COLO668 (cell line): ENCODE measurements at regions not wholly inside any gene's neighbourhood (a gene's known extent, or its start where the extent isn't known, plus 50 kb on each side); places are given as distances from the start of the nearest gene placed in this dataset.

ENCODE experiments used
- DNase-seq: peaks from one replicate; lab custom pipeline; 2025; ENCODE audit not compliant: unreplicated experiment; lab: John Stamatoyannopoulos, UW

DNA sequence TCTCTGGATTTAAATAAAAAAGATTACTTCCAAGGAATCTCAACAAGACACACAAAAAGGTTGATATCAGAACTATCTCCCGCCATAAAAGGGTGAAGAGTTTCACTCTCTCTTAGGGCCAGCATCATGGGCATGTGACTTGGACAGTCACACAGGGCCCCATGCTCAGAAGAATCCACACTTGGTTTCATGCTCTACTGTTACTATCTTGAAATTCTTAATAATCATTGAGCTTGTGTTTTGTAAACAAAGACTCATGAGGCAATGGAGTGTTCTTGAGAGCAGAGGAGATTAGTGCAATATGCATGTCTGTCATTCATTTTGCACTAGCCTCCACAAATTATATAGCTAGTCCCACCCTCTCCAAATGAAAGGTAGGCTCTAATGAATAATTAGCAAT lies 58.4 kb downstream of the HMHB1 start:
- DNase-seq: no peak

DNA sequence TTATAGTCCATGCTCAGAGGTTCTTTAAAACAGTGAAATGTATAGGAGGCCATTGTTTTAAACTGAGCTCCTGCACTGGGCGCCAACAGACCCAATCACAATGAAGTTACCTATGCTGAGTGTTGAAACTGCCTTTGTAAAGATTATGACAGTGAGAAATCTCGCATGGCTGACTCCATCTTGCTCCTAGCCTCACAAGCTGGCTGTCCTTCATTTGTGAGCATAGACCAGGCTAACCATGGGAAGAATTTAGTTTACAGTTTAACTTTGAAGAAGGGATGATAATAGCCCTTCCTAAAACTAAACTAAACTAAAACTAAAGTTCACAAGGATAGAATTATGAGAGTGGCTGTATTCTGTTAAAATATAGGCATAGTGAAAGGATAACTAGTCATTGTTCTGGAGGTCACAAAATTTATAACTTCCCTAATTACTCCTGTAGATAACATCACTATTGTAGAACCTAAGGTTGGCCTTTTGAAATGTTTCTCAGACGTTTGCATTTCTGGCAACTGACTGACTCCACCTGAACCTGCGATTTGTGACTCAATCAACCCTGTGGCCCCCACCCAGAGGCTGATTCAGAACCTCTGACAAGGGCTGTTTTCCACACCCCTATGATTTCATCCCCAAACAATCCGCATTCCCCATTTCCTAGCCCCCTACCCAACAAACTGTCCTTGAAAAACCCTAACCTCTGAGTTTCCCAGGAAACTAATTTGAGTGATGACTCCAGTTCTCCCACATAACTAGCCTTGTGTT lies 59.1 kb downstream of the HMHB1 start:
- no peak for DNase-seq

DNA sequence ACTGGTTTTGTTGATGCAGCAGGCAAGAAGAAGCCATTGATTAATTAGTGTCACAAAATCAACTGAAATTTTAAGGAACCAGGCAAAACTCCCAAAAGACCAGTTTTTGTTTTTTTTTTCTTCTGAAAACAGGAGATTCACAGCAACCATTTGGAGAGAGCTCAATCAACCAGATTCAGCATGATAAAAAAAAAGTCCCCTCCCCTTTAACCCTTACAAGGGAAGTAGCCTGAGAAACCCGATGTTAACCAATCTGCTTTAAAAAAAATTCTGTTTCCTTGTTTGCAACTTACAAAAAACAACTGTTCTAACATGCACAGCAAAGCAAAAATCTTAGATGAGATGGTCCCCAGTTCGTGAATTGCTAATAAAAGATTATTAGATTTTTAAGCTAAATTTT lies 59.7 kb downstream of the HMHB1 start:
- DNase-seq: no peak

DNA sequence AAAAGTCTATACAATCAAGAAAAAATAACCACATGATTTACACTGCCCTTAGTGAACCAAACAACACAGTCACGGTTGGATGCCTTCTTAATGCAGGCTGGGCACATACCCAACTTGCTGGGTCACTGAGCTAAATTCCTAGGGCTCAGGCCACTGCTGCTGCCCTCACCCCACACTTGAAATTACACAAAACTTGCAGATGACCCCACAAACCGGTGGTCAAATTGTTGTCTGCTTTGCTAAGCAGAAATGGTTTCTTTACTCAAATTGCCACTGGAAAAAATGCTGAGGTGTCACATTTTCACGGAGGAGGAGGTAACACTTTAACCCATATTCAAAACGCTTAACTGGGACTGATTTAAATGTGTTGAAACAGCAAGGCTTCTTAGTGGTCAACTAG lies 62.4 kb downstream of the HMHB1 start:
- peak; percentile 8 for DNase-seq

DNA sequence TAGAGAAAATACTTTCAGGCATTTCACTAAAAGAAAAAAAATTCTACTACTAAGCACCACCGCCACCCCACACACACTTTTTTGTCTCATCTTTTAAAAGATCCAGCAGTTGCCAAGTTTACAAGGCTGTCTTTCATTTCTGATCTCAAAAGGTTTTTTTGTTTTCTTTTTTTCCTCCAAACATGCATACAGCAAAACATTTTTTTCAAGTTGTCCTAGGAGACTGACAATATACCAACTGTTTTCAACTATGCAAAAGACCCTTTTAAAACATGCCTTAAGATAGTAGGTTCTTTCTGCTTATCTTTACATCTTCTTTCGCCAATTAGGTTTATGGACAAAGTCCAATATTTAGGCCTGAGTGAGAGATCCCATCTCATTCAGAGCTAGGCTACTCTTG lies 65.2 kb downstream of the HMHB1 start:
- DNase-seq: no peak

DNA sequence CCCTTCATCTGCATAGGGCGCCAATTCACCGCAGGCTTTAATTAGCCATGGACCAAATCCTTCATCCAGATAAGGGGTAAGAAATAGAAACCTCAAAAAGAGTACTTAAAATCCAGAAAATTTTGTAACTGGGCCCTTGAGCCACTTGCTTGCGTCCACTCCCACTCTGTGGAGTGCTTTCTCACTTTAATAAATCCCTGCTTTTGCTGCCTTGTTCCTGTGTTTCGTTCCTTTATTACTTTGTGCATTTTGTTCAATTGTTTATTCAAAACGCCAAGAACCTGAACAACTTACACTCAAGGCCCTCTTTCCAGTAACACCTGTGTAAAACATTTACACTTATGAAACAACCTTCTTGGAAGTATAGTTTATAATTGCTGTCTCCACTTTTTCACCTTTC lies 66.5 kb downstream of the HMHB1 start:
- DNase-seq: no peak

DNA sequence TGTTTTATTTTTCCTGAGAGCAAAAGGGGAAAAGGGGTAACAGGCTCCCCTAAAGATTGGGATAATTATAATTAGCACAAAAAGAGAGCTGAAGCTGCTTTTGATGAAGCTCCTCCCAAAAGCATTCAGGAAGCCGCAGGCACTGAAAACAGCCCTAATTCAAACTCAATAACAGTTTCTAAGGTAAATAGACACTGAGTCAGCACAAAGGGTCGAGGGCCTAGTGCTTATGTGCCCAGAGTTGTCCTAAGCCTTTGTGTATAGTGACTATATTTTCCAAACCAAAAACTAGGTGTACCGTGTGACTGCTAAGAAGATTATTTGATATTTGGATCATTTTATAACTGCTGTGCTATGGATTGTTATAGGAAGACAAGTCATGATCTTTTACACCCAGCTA lies 67.7 kb downstream of the HMHB1 start:
- peak; percentile 13 for DNase-seq

DNA sequence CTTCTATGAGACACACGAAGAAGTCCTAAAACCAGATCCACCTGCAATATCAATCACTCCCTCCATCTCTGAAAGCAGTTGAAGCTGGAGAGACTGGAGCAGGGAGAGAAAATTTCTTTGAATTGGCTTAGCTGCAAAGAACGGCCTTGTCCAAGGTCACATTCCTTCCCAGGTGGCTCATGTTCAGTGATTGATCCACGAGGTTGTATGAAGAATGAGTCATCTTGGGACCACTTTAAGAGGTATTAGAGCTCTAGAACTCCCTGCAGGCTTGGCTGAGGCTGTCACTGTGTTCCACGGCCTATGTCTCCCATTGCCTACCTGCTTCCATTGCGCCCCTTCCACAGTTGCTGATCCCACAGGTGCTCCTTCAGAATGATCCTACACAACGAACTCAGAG lies 68.2 kb downstream of the HMHB1 start:
- DNase-seq: no peak

DNA sequence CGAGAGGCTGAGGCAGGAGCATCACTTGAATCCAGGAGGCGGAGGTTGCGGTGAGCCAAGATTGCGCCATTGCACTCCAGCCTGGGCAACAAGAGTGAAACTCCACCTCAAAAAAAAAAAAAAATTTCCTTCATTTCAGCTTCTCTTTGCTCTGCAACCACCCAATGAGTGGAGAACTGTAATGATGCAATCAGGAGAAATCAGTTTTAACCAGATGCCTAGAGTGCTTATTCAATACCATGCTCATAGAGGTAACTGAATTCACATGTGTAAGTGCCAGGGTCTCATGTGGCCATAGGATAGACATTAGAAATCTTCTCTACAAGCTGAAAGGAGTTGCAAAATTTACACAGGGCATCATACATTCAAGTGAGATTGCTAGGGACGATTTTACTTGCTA lies 70.6 kb downstream of the HMHB1 start:
- no peak for DNase-seq

DNA sequence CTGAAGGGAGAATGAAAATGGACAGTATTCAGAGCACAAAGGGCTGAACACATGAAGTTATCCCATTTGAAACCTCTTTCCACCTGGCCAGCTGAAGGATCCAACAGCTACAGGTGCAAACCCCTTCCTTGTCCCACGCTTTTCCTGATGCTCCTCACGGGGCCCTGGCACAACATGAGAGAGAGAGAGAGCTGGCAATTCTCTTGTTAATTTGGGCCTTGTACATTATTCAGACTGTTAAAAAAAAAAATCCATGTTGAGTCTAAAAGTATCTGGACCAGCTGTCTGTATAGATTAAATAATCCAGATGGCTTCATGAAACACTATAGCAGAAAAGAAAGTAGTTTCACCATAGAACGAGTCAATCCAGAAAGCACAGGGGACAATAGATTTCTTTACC lies 74.1 kb downstream of the HMHB1 start:
- no peak for DNase-seq

DNA sequence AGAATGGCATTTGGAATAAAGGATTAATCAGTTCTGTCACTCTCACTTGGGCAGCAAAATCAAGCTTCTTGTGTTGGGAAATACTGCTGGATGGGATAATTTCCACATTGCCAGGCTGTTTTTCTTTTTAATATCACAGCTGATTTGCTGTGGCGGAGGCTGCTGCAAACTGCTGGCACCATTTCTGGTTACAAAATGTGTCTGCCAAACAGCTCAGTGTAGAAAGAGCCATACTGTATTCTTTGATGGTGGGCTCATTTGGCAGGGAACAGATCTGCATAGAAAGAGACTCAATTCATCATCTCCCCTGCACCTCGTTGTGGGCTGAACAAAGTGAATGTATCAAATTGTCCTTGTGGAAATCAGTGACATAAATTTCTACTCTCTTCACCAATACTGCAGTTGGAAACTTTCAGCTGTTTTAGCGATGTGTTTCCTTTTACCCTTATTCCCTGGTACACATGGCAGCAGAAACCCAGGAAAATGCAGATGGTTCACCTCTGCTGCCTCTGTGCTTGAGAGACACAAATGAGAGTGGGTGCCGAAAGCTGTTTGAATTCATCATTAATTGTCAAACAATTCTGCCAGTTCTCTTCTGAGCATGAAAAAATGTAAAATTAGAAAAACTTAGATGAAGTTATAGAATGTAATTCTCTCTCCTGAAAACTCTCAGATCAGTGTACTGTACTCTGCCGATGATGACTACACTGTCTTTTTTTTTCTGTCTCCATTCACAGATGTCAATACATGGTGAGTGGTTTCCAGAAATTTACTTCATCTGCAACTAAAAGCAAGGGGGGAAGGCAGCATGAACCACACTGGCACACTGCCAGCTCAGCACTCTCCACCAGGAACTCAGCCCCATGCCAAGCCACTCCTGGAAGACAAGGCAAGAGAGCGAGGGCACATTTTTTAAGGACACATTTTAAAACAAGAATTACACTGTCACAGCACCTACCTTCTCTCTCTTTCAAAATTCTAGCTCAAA lies 75.0 kb downstream of the HMHB1 start:
- DNase-seq: peak; percentile 56

DNA sequence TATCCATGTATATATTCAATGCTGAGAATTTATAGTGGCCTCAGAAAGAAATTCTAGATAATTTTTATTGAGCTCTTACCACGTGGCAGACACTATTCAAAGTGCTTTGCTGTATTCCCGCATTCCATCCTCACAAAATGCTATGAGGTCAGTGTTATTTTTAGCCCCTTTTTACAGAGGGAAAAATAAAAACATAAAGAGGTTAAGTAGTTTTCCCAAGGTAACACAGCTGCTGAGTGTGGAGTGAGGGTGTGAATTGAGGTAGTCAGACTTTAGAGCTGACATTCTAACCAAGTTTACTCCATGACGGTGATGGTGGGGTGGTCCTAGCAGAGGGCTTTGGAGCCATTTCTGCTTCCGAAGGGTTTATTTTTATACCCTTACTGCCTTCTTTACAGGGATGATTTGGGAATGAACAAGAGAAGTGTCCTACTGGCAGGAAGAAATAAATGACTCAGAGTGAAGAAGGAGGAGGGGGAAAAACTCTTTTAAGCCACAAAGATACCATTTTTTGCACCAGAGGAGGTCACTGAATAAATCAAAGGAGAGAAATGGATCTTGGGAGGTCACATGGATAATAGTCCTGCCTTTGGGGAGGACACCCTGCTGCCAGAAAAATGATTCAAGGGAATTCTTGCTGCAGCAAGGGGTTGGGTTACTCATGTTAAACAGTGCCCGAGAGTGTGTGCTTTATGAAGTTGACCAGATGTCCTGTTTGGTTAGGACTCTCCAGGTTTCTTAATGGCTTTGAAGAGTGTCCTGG lies 76.1 kb downstream of the HMHB1 start:
- DNase-seq: no peak

DNA sequence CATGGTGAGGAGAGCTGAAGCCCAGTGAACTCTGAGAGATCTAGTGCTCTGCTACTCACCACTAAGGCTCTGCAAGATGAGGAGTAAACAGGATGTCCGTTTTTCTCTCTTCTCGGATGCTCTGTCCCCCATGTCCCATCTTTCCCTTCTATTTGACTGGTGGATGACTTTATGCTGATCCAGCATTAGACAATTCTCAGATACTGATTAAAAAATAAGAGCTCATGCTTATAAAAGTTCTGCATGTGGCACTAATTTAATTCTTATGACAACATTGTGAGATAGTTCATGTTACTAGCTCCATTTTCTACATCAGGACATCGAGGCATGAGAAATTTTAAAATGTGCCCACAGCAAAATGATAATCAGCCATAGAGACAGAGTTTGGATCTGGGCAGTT lies 77.0 kb downstream of the HMHB1 start:
- no peak for DNase-seq

DNA sequence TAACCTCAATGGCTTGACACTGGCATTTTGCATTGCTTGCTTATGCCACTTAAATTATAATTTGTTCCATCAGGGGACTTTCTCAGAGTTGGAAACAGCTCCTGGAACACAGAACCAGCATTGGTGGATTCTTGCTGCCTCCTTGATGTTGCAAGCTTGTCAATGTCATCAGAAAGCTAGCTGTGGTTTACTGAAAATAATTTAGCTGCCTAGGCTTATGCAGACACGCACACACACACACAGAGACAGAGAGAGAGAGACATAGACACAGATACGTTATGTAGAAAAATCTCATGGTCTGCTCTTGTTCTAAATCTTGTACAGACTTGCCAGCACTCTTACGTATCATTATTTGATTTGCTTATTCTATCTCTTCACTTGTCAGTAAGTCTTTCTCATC lies 78.0 kb downstream of the HMHB1 start:
- no peak for DNase-seq

DNA sequence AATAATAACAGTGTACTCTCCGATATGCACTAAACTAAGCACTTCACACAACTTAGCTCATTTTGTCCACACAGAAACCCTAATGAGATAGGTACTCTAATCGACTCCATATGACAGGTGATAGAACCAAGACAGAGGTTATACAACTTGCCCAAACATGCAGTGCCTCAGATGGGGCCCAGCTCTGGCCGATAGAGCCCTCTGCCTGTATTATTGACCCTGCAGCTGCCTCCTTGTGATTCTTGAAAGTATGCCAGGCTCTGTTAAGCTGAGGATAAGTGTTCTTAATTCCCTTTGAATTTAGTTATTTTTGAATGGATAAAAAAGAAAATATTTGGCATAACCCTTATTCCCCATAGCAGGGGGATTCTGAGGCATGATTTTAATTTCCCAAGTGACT lies 78.5 kb downstream of the HMHB1 start:
- DNase-seq: peak; percentile 11

DNA sequence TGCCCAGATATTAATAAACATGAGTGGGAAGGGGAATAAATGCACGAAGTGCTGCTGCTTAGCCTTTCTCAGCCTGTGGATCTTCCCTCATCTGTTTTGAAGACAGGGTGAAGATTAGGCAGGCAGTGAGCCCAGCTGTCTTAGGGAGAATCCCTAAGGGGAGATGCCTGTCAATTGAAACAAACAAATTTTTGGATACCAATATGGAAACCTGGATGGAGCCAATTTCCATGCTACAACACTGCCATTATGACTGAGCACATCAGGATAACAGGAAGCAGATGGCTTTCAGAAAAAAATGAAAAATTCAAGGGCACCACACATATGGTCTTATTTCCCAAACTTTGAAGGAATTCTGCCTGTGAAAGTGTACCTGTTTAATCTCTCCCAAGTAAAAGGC lies 80.3 kb downstream of the HMHB1 start:
- DNase-seq: no peak

DNA sequence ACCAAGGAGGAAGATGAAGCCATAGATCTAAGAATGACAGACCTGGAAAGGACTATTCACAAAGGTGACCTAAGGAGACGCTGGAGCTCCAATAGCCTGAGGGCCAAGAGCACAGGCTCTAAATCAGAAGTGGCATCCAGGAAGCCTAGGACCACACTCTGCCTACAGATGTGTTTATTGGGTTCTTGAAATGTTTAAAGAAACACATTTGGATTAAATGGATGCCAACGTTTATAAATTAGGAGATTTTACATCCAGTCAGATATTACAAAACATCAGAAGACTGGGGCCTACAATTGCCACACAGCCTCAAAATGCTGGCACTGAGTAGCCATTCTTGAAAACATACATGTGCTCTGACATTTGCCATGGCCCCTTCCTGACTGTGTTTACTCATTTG lies 80.9 kb downstream of the HMHB1 start:
- no peak for DNase-seq

DNA sequence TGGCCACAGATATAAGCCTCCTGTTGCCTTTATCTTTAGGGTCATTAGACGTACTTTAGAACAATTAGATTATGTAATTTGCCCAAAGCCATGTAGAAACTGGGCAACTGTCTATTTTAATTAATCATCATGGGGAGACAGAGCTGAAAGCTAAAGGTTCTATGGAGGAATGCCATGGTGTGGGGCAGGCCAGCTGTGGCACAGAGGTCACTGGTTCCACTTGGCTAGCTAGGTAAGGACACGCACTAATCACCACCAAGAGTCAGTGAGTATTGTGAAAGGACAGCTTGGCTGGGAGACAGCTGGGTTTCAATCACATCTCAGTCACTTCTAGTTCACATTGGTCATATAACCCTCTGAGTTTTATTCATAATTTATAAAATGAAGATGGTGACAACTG lies 81.7 kb downstream of the HMHB1 start:
- DNase-seq: no peak

DNA sequence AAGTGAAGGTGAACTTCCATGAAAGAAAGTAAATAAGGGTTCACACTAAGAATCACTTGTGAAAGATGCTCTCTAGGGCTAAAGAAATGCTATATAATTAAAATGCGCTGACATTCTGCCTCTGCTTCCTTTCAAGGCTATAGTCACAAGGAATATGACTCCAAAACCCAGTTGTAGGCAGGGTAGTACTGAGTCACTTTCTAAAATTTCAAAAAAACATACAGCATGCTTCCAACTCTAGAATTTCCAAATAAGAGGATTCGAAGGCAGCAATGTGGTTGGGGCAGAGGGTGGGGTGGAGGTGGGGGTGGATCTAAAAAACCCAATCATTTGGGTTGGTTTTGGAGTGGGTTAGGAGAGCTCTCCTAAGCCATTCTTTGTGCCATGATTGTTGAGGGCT lies 84.6 kb downstream of the HMHB1 start:
- no peak for DNase-seq

DNA sequence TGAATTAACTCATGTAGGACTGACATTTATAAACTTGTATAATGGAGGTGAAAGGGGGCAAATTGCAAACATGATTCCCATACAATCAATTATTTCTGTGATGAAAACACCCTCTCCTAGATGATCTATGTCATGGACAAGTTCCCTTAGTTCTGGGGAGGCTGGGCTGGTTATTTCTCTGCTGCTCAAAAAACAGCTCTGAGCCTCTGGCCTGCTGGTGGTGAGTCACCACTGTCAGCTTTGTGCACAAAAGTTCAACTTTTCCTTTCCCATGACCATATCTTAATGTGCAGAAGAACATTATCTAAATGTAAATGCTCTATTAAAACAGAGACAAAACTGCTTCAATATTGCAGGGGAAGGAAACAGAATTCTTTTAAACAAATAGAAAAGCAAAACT lies 85.0 kb downstream of the HMHB1 start:
- DNase-seq: no peak

DNA sequence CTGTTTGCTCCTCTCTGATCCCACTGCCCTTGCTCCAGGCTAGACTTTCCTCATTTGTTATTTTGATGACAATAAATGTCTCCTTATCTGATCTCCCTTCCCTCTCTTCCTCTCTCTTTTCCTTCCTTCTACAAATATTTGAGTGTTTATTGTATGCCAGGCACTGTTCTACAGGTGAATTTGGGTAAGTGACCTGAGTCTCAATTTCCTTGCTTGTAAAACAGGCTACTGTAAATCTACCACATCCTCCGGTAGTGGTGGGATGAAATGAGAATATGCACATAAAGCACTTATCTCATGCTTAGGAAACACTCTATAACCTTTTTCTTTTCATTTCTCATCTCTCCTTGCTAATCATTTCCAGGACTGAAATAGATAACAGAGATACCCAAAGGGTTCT lies 86.4 kb downstream of the HMHB1 start:
- DNase-seq: no peak
